SK-N-SH (cell line): ENCODE measurements at regions not wholly inside any gene's neighbourhood (a gene's known extent, or its start where the extent isn't known, plus 50 kb on each side); places are given as distances from the start of the nearest gene placed in this dataset.

Experiments used
- CTCF ChIA-PET: fragments of 300-600, 350-600 bp; formaldehyde crosslinking; extraction: SDS; loops from one replicate; lab custom pipeline; 2021; lab: Yijun Ruan, JAX
- POLR2A ChIA-PET: fragments of 350-600 bp; sonication (Branson Sonifier 250); formaldehyde crosslinking; extraction: SDS; loops from one replicate; lab custom pipeline; 2020; ENCODE audit warnings: antibody characterized with exemption, inconsistent platforms; lab: Yijun Ruan, JAX
- DNase-seq: peaks from one replicate; pipeline ENCODE4 v3.0.0; 2012
- H2AFZ ChIP-seq: fragments of 200-600 bp; sonication (generic); 2 replicates; pipeline ENCODE4 v1.8.1; 2016; ENCODE audit warnings: antibody characterized with exemption, mild to moderate bottlenecking, low read depth
- H3F3A ChIP-seq: fragments of 200-600 bp; sonication (generic); replicated peaks from 2 replicates; pipeline ENCODE3; 2016; ENCODE audit warnings: antibody characterized with exemption, mild to moderate bottlenecking; ENCODE audit not compliant: insufficient read depth
- H3K27ac ChIP-seq, 2 experiments: fragments of 200-500 bp in 1 of 2; fragments of 200-600 bp in 1 of 2; sonication (Bioruptor generic) in 1 of 2; sonication (generic), shearing (Covaris generic) in 1 of 2; 2 replicates each; pipeline versions ENCODE4 v1.5.1 to v1.6.1; 2014 to 2016; ENCODE audit warnings: low read depth in 2 of 2, inconsistent platforms in 1 of 2, low read length in 1 of 2, mild to moderate bottlenecking in 1 of 2, mixed read lengths in 1 of 2
- H3K27me3 ChIP-seq: fragments of 200-600 bp; sonication (generic), shearing (Covaris generic); 2 replicates; pipeline ENCODE4 v1.6.1; 2016; ENCODE audit warnings: mixed run types; ENCODE audit not compliant: insufficient read depth
- H3K36me3 ChIP-seq, 2 experiments: fragments of 200-500 bp in 1 of 2; fragments of 200-600 bp in 1 of 2; sonication (Bioruptor generic) in 1 of 2; sonication (generic) in 1 of 2; replicated peaks in 1 of 2; 2 replicates each; pipeline versions ENCODE3 to v1.5.1; 2014 to 2016; ENCODE audit warnings: low read length in 1 of 2, mild to moderate bottlenecking in 1 of 2; ENCODE audit not compliant: insufficient read depth in 2 of 2, control insufficient read depth in 1 of 2
- H3K4me1 ChIP-seq, 2 experiments: fragments of 200-500 bp in 1 of 2; fragments of 200-600 bp in 1 of 2; sonication (Bioruptor generic) in 1 of 2; sonication (generic), shearing (Covaris generic) in 1 of 2; 2 replicates each; pipeline versions ENCODE4 v1.5.1 to v1.6.1; 2014 to 2016; ENCODE audit warnings: low read depth in 1 of 2, low read length in 1 of 2, mixed run types in 1 of 2; ENCODE audit not compliant: insufficient read depth in 2 of 2, control insufficient read depth in 1 of 2
- H3K4me2 ChIP-seq: fragments of 200-600 bp; sonication (generic), shearing (Covaris generic); 2 replicates; pipeline ENCODE4 v1.6.1; 2017; ENCODE audit warnings: mixed run types
- H3K4me3 ChIP-seq, 2 experiments: fragments of 200-500 bp in 1 of 2; fragments of 200-600 bp in 1 of 2; sonication (Bioruptor generic) in 1 of 2; sonication (generic), shearing (Covaris generic) in 1 of 2; 2 replicates each; pipeline versions ENCODE4 v1.5.1 to v1.8.1; 2014 to 2016; ENCODE audit warnings: low read depth in 2 of 2, inconsistent platforms in 1 of 2, low read length in 1 of 2, mild to moderate bottlenecking in 1 of 2, mixed read lengths in 1 of 2, moderate library complexity in 1 of 2
- H3K79me2 ChIP-seq: fragments of 200-600 bp; sonication (generic); 2 replicates; pipeline ENCODE4 v1.8.1; 2017; ENCODE audit warnings: mild to moderate bottlenecking; ENCODE audit not compliant: insufficient read depth
- H3K9ac ChIP-seq: fragments of 200-600 bp; sonication (generic); 2 replicates; pipeline ENCODE4 v1.6.1; 2017; ENCODE audit warnings: mixed run types
- H3K9me2 ChIP-seq: fragments of 200-600 bp; sonication (generic); 2 replicates; pipeline ENCODE4 v1.6.1; 2017; ENCODE audit warnings: mixed run types
- H3K9me3 ChIP-seq: fragments of 200-600 bp; sonication (generic); 2 replicates; pipeline ENCODE4 v1.6.1; 2017; ENCODE audit warnings: mixed run types, mild to moderate bottlenecking, moderate library complexity
- H4K20me1 ChIP-seq: fragments of 200-600 bp; sonication (generic); 2 replicates; pipeline ENCODE4 v1.6.1; 2017; ENCODE audit warnings: mild to moderate bottlenecking, mixed run types; ENCODE audit not compliant: insufficient read depth
- ELF1 ChIP-seq: IDR thresholded peaks from 2 replicates; pipeline ENCODE4 v1.4.0; 2012
- EP300 ChIP-seq, 2 experiments: IDR thresholded peaks; 2 replicates each; pipeline versions ENCODE4 v1.4.0 to v1.6.1; 2012; ENCODE audit warnings: borderline replicate concordance in 1 of 2, low read depth in 1 of 2, low read length in 1 of 2
- FOSL2 ChIP-seq: IDR thresholded peaks from 2 replicates; pipeline ENCODE4 v1.4.0; 2012; ENCODE audit warnings: low read depth, mild to moderate bottlenecking, moderate library complexity, borderline replicate concordance
- GABPA ChIP-seq: IDR thresholded peaks from 2 replicates; pipeline ENCODE4 v1.4.0; 2012; ENCODE audit warnings: low read depth, mild to moderate bottlenecking
- IRF3 ChIP-seq: fragments of 150-350 bp; IDR thresholded peaks from 2 replicates; pipeline ENCODE4 v1.6.1; 2016; ENCODE audit warnings: mild to moderate bottlenecking, low read depth, low read length
- JUND ChIP-seq: IDR thresholded peaks from 2 replicates; pipeline ENCODE4 v1.4.0; 2012
- NFIC ChIP-seq: IDR thresholded peaks from 2 replicates; pipeline ENCODE4 v1.4.0; 2012; ENCODE audit warnings: borderline replicate concordance
- PBX3 ChIP-seq: IDR thresholded peaks from 2 replicates; pipeline ENCODE4; 2012
- RCOR1 ChIP-seq: fragments of 150-350 bp; IDR thresholded peaks from 2 replicates; pipeline ENCODE4 v1.6.1; 2017; ENCODE audit warnings: antibody characterized with exemption, low read length
- REST ChIP-seq: IDR thresholded peaks from 2 replicates; pipeline ENCODE4 v1.6.1; 2012; ENCODE audit warnings: mild to moderate bottlenecking, low read depth, low read length, moderate library complexity
- RFX5 ChIP-seq: IDR thresholded peaks from 2 replicates; pipeline ENCODE4 v1.6.1; 2012; ENCODE audit warnings: mild to moderate bottlenecking, improper control_type of control experiment, low read length
- SIN3A ChIP-seq: IDR thresholded peaks from 2 replicates; pipeline ENCODE4 v1.6.1; 2012; ENCODE audit warnings: low read depth, mild to moderate bottlenecking, low read length, moderate library complexity, borderline replicate concordance
- SMC3 ChIP-seq: IDR thresholded peaks from 2 replicates; pipeline ENCODE4 v1.6.1; 2012; ENCODE audit warnings: low read depth, low read length, improper control_type of control experiment
- TCF12 ChIP-seq: IDR thresholded peaks from 2 replicates; pipeline ENCODE4 v1.4.0; 2012
- USF1 ChIP-seq: IDR thresholded peaks from 2 replicates; pipeline ENCODE4 v1.4.0; 2012; ENCODE audit warnings: low read depth, borderline replicate concordance
- YY1 ChIP-seq: IDR thresholded peaks from 2 replicates; pipeline ENCODE4 v1.4.0; 2012; ENCODE audit warnings: low read depth, mild to moderate bottlenecking
- ZBTB33 ChIP-seq: IDR thresholded peaks from 2 replicates; pipeline ENCODE4 v1.4.0; 2012; ENCODE audit warnings: low read depth, borderline replicate concordance
- WGBS: methylation state at CpG from one replicate; pipeline ENCODE4 v1.1.6; 2017; ENCODE audit warnings: low lambda C conversion rate; 5-methylcytosine and 5-hydroxymethylcytosine counted together

GRCh38 chr4:186934841-186935443 lies 211.3 kb upstream of the FAT1 start:
- Histone ChIP-seq H3F3A (no peaks in the 10 kb centered on the region), H3K4me3 (no peak overlapping the region), H2AFZ (no peak overlapping the region), H3K9ac (no peak overlapping the region), H3K9me3 (no peaks in the 10 kb centered on the region), H3K27me3 (no peaks in the 10 kb centered on the region), H4K20me1 (no peaks in the 10 kb centered on the region), H3K4me1 (peaks cover 0 to 11% of the 10 kb centered on the region in 2 experiments; a peak in 2 of 4 replicates), H3K9me2 (no peaks in the 10 kb centered on the region), H3K36me3 (no peaks in the 10 kb centered on the region), H3K4me2 (no peak overlapping the region), H3K79me2 (no peaks in the 10 kb centered on the region), H3K27ac (no peak overlapping the region)
- CTCF ChIA-PET: no interaction called here
- TF ChIP-seq FOSL2: no peak
- TF ChIP-seq YY1: no peak
- no peak for TF ChIP-seq NFIC
- TF ChIP-seq SMC3: no peak
- no peak for TF ChIP-seq IRF3
- no peak for TF ChIP-seq PBX3
- TF ChIP-seq EP300 (IDR thresholded peaks at IDR 0.05; ENCODE audit: borderline replicate concordance in 1 of 2, low read depth in 1 of 2, low read length in 1 of 2): no peak
- TF ChIP-seq GABPA: no peak
- no peak for TF ChIP-seq ELF1
- no peak for TF ChIP-seq JUND
- TF ChIP-seq REST: no peak
- no peak for TF ChIP-seq SIN3A
- TF ChIP-seq USF1: no peak
- no peak for TF ChIP-seq TCF12
- TF ChIP-seq RFX5: no peak
- TF ChIP-seq RCOR1: no peak
- no peak for TF ChIP-seq ZBTB33
- 40% methylated on average over 8 of the region's 8 CpGs for WGBS
- POLR2A ChIA-PET: no interaction called here
- no peak for DNase-seq
